ENCODE measurements at regions not wholly inside any gene's neighbourhood (a gene's known extent, or its start where the extent isn't known, plus 50 kb on each side); places are given as distances from the start of the nearest gene placed in this dataset.
"Not testable (repeated sequence)": the region's sequence is repeated elsewhere in the genome, so short reads cannot be mapped to it uniquely, and the experiment has no call there.

DNA sequence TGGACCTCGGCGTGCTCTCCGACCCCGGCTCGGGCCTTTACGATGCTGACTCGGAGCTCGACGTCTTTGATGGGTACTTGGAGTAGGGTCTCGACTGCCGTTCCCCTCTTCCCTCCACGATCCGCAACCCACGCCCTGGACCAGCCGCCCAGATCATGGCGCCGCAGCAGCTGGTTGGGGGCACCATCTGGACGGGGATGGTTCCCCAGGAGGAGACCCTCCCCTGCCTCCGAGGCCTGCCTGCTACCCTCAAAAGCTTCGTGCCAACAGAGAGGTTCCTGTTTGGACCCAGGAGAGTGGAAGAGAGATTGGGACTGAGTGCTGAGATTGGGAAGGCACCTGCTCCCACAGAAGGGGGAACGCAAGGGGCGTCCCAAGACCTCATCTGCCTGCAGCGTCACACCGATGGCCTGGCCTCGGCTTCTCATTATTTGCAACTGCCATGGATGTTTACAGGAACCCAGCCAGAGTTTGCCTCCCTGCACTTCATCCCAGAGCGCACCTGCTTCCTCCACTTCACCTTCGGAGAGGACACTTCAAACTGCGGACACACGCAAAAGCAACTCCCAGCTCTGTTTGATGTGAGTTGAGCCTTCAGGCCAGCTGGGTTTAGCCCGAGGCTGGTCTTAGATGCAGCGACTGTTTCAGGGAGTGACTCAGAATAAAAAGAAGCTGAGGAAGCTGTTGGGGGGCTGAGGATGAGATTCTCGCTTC is 58.9 kb downstream of the GOLGA6L7 start:
- peak; percentile 29 for DNase-seq

DNA sequence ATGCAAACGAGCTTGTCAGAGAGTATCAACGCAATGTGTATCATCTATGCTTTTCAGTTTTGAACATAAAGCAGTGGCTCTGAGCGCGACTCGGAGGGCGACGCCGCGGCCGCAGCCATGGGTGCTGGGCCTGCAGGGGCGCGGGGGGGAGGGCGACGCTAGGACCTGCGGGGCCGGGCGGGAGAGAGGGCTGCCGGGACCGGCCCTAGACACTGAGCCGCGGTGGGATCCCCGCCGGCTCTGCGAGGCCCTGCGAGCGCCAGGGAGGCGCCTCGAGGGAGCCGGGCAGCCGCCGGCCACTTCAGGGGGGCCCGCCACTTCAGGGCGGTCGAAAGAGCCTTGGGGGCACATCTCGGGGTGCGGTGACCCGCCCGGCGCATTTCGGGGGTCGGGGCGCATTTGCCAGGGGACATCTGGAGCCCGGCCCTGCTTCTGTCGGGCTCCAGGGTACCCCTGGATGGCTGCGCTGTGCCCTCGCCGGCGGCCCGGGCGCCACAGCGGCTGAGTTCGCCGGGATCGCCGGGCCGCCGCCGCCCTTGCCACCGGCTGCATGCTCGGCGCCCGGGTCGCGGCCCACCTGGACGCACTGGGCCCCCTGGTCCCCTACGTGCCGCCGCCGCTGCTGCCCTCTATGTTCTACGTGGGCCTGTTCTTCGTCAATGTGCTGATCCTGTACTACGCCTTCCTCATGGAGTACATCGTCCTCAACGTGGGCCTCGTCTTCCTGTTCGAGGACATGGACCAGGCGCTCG is 59.6 kb downstream of the GOLGA6L7 start:
- DNase-seq = not testable (repeated sequence)

DNA sequence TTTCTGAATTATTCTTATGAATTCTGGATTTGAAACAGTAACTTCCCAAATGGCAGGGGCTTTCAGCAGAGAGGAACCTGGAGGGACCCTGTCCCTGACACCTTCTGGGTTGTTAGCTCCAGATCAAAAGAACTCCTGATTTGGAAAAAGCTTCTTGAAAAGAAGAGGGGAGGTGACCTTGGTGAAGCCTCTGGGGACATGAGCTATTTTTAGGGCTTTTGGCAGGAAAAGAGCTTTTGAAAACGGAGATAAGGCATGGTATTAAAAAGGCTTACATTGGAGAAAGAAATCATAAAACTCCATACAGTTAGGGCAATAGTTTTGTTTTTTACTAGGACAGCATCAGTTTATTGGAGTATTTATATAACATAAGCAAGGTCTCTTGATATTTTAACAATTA is 60.3 kb downstream of the GOLGA6L7 start:
- DNase-seq = not testable (repeated sequence)

DNA sequence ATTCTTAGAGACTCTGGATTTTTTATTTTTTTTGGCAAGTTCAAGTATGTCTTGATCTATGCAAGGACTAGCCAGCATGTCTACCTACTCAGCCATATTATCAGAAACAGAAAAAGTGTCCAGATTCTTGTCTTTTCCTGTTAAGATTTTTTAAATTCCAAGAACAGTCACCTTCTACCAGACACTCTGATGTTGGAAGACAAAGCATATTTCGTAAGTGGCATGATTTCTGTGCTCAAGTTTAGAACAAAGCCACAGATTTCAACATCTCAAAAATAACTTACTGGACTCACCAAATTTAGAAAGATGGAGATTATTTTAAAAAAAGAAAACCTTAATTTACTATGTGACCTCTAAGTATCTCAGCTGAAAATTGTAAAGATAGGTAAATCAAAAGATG is 61.9 kb downstream of the GOLGA6L7 start:
- DNase-seq = no peak

DNA sequence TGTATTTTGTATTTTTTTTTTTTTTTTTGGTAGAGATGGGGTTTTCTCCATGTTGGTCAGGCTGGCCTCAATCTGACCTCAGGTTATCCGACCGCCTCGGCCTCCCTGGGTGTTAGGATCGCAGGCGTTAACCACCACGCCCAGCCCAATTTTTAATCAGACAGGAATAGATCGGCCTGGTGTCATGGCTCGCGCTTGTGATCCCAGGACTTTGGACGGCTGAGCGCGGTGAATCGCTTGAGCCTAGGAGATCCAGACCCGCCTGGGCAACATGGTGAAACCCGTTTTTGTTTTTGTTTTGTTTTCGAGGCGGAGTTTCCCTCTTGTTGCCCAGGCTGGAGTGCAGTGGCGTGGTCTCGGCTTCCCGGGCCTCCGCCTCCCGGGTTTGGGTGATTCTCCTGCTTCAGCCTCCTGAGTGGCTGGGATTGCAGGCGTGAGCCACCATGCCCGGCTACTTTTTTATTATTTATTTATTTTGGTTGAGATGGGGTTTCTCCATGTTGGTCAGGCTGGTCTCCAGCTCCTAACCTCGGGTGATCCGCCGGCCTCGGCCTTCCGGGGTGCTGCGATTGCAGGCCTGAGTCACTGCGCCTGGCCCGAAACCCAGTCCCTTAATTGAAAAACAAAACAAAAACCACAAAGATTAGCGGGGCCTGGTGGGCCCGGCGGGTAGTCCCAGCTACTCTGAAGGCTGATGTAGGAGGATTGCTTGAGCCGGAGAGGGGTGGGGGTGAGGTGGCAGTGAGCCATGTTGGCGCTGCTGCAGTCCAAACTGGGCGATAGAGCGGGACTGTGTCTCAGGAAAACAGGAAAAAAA is 63.9 kb downstream of the GOLGA6L7 start:
- DNase-seq = not testable (repeated sequence)

DNA sequence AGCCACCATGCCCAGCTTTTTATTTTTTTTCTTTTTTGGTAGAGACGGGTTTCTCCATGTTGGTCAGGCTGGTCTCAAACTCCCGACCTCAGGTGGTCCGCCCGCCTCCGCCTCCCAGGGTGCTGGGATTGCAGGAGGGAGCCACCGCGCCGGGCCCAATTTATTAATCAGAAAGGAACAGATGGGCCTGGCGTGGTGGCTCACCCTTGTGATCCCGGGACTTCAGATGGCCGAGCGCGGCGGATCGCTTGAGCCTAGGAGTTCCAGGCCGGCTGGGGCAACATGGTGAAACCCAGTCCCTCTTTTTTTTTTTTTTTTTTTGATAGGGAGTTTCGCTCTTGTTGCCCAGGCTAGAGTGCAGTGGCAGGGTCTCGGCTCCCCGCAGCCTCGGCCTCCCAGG is 64.6 kb downstream of the GOLGA6L7 start:
- no peak for DNase-seq

DNA sequence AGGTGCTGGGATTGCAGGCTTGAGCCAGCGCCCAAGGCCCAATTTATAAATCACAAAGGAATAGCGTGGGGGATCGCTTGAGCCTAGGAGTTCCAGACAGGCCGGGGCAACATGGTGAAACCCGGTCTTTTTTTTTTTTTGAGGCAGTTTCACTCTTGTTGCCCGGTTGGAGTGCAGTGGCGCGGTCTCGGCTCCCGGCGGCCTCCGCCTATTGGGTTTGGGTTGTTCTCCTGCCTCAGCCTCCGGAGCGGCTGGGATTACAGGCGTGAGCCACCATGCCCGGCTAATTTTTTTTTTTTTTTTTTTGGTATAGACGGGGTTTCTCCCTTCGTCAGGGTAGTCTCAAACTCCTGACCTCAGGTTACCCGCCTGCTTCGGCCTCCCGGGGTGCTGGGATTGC is 65.0 kb downstream of the GOLGA6L7 start:
- DNase-seq = no peak

DNA sequence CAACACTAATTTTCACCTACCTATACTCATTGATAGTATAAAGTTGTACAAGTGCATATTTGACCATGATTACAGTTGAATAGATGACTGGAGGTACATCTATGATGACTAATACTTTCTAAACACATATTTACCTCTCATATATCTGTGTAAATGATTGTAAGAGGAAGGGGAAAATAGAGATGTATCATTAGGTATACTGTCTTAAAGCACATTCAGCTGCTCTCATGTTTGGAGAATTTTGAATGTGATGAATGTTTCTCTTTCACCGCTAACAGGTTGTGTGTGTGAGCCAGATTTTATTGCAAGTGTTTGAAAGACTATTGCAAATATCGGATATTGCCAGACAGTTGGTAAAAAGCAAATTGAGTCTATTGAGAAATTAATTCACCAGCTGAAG is 66.2 kb upstream of the GOLGA8M start:
- not testable (repeated sequence) for DNase-seq

DNA sequence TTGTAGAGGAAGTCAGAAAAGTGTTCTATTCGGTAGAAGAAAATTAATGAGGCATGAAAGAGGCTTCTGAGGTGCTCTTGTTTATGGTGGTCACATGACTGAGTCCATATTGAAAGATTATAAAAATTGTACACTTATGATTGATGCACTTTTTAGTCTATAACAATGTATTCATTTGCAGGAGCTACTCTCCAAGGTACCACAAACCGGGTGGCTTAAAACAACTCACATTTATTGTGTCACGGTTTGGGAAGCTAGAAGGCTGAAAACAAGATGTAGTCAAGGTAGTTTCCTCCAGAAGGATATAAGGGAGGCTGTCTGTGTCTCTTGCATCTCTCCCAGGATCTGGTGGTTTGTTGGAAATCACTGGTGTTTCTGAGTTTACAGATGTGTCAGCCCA is 60.6 kb upstream of the GOLGA8M start:
- DNase-seq = not testable (repeated sequence)

All from CD4-positive, alpha-beta T cell treated with Interleukin-17A for 1 hour (primary cell).